ENCODE measurements at regions not wholly inside any gene's neighbourhood (a gene's known extent, or its start where the extent isn't known, plus 50 kb on each side); places are given as distances from the start of the nearest gene placed in this dataset.

DNA sequence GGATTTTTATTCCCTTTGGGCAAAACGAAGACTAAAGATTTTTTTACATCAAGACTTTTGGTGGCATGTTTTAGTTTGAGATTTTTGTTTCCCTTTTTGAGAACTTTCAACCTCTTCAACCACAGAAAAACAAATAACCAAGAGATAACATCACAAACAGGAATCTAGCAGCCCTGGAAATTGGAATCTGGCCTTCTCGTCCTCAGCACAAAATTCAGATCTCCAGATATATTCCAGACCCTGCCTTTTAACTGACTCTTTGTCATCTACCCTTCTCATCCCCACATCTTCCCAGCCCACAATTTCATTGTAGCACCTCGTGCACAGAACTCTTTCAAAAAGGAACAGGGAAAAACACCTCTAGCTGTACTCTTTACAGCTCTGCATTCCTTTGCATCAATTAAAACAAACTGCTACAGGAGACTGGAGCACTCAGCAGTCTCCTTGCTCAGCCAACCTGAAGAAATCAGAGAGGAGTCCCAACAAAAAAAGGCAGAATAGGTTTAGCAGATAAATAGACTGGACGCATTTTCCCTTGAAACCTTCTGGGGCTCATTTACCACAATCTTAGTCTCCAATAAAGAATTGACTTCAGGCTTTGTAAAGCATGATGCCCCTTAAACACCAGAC is 251.0 kb downstream of the TTLL7 start:
- no peak overlapping the region for H4K91ac ChIP-seq (ENCODE audit: low read depth, low read length, poor library complexity)
- H3K23ac ChIP-seq (ENCODE audit: low read depth, low read length, poor library complexity), result no peak overlapping the region
- no peak overlapping the region for H3K4ac ChIP-seq (ENCODE audit: low read length)
- no peak overlapping the region for H2AK5ac ChIP-seq (ENCODE audit: low read depth, low read length)
- no peak overlapping the region for H3K4me3 ChIP-seq (ENCODE audit: low read length in 2 of 2)
- H3K27me3 ChIP-seq (ENCODE audit: control insufficient read depth in 3 of 3, insufficient read depth in 3 of 3, low read depth in 1 of 3, low read length in 3 of 3), result no peaks in the 10 kb centered on the region
- H3K27ac ChIP-seq (replicated peaks; ENCODE audit: low read length), result peak overlapping the region; percentile 72
- no CpG with 5 or more reads among the region's 4 CpGs for WGBS, 2 donors (ENCODE audit: extremely low coverage in 2 of 2, insufficient read length in 2 of 2, insufficient replicate concordance in 1 of 2)
- no peak overlapping the region for H2BK12ac ChIP-seq (ENCODE audit: low read length)
- no peak overlapping the region for H4K8ac ChIP-seq (ENCODE audit: low read depth, low read length)
- H3K14ac ChIP-seq (ENCODE audit: low read length), result no peak overlapping the region
- no peak overlapping the region for H3K18ac ChIP-seq (ENCODE audit: low read length)
- H3K79me1 ChIP-seq (ENCODE audit: low read depth, low read length), result no peaks in the 10 kb centered on the region
- peak overlapping the region; percentile 25 for H2AFZ ChIP-seq (ENCODE audit: low read length)
- no peak overlapping the region for H3K4me2 ChIP-seq (ENCODE audit: insufficient read depth, low read length, poor library complexity, severe bottlenecking)
- no peaks in the 10 kb centered on the region for H3K36me3 ChIP-seq (replicated peaks in 1 of 2; ENCODE audit: control insufficient read depth in 2 of 2, insufficient read depth in 2 of 2, low read length in 2 of 2)
- peak; percentile 59 for DNase-seq (ENCODE audit: low spot score)
- H3K9me3 ChIP-seq (replicated peaks in 1 of 2; ENCODE audit: control insufficient read depth in 2 of 2, insufficient read depth in 1 of 2, low read depth in 1 of 2, low read length in 2 of 2), result peaks cover 3 to 12% of the 10 kb centered on the region in 2 donors
- no peak overlapping the region for H2BK120ac ChIP-seq (ENCODE audit: low read depth, low read length)
- no peak overlapping the region for H3K9ac ChIP-seq (ENCODE audit: low read depth, low read length, poor library complexity)
- no peak overlapping the region for H2BK15ac ChIP-seq (ENCODE audit: low read length)
- no peak overlapping the region for H2BK5ac ChIP-seq (ENCODE audit: low read length)
- H3K4me1 ChIP-seq (ENCODE audit: control insufficient read depth in 2 of 2, insufficient read depth in 1 of 2, low read depth in 1 of 2, low read length in 2 of 2), result peaks cover 22 to 56% of the 10 kb centered on the region in 2 donors

DNA sequence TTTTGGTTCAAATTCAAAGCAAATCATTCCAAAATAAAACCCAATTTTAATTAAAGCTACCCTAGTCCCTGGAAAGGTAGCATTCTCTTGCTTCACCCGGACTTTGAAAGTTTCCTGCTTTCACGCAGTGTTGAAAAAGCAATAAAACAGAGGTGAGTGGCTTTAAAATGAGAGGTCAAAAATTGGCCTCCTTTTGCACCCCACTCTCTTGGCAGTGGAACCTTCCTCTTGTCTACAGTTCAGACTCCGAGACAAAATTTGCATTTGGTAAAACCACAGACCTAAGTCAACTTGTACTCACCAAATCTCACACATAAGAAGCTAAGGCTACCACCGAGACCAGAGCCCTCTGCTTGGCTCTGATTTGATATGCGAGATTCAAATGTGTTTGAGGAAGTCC is 252.7 kb downstream of the TTLL7 start:
- H2BK12ac ChIP-seq (ENCODE audit: low read length), result no peak overlapping the region
- H3K27me3 ChIP-seq (ENCODE audit: control insufficient read depth in 3 of 3, insufficient read depth in 3 of 3, low read depth in 1 of 3, low read length in 3 of 3), result no peaks in the 10 kb centered on the region
- no peaks in the 10 kb centered on the region for H3K79me1 ChIP-seq (ENCODE audit: low read depth, low read length)
- H4K91ac ChIP-seq (ENCODE audit: low read depth, low read length, poor library complexity), result no peak overlapping the region
- no peak overlapping the region for H2AFZ ChIP-seq (ENCODE audit: low read length)
- H3K14ac ChIP-seq (ENCODE audit: low read length), result no peak overlapping the region
- H3K18ac ChIP-seq (ENCODE audit: low read length), result no peak overlapping the region
- H3K23ac ChIP-seq (ENCODE audit: low read depth, low read length, poor library complexity), result no peak overlapping the region
- H3K27ac ChIP-seq (replicated peaks; ENCODE audit: low read length), result no peak overlapping the region
- no peak overlapping the region for H2AK5ac ChIP-seq (ENCODE audit: low read depth, low read length)
- H4K8ac ChIP-seq (ENCODE audit: low read depth, low read length), result no peak overlapping the region
- no CpG with 5 or more reads among the region's 5 CpGs for WGBS, 2 donors (ENCODE audit: extremely low coverage in 2 of 2, insufficient read length in 2 of 2, insufficient replicate concordance in 1 of 2)
- H3K36me3 ChIP-seq (replicated peaks in 1 of 2; ENCODE audit: control insufficient read depth in 2 of 2, insufficient read depth in 2 of 2, low read length in 2 of 2), result no peaks in the 10 kb centered on the region
- H3K4me2 ChIP-seq (ENCODE audit: insufficient read depth, low read length, poor library complexity, severe bottlenecking), result no peak overlapping the region
- H3K9me3 ChIP-seq (replicated peaks in 1 of 2; ENCODE audit: control insufficient read depth in 2 of 2, insufficient read depth in 1 of 2, low read depth in 1 of 2, low read length in 2 of 2), result peaks cover 3 to 7% of the 10 kb centered on the region in 2 donors
- H3K4me3 ChIP-seq (ENCODE audit: low read length in 2 of 2), result no peak overlapping the region
- H3K4ac ChIP-seq (ENCODE audit: low read length), result no peak overlapping the region
- H2BK5ac ChIP-seq (ENCODE audit: low read length), result no peak overlapping the region
- peaks cover 23 to 68% of the 10 kb centered on the region in 2 donors for H3K4me1 ChIP-seq (ENCODE audit: control insufficient read depth in 2 of 2, insufficient read depth in 1 of 2, low read depth in 1 of 2, low read length in 2 of 2)
- H2BK120ac ChIP-seq (ENCODE audit: low read depth, low read length), result no peak overlapping the region
- no peak for DNase-seq (ENCODE audit: low spot score)
- no peak overlapping the region for H2BK15ac ChIP-seq (ENCODE audit: low read length)
- H3K9ac ChIP-seq (ENCODE audit: low read depth, low read length, poor library complexity), result no peak overlapping the region

DNA sequence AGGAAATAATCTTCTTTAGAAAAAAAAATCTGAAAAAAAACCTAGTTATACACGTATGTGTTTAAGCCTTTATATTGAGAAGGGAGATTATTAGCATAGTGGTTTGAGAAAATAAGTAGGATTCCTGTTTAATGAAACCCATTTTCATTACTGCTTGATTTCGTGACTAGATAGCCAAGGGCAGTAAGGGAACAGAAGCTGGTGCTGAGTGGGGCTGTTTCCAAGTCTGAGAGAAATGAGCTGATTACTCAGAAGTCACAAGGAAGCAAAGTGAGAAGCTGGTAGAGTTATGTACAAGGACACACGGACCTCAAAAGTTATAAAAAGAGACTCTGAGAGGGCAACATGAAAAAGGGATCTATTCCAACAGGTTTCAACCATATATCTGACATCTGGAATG is 256.5 kb downstream of the TTLL7 start:
- Histone ChIP-seq H2BK15ac (ENCODE audit: low read length) (no peak overlapping the region), H2AK5ac (ENCODE audit: low read depth, low read length) (no peak overlapping the region), H3K4me2 (ENCODE audit: insufficient read depth, low read length, poor library complexity, severe bottlenecking) (no peak overlapping the region), H2AFZ (ENCODE audit: low read length) (peak overlapping the region; percentile 10), H2BK12ac (ENCODE audit: low read length) (no peak overlapping the region), H4K8ac (ENCODE audit: low read depth, low read length) (no peak overlapping the region), H3K36me3 (replicated peaks in 1 of 2; ENCODE audit: control insufficient read depth in 2 of 2, insufficient read depth in 2 of 2, low read length in 2 of 2) (no peaks in the 10 kb centered on the region), H3K9me3 (replicated peaks in 1 of 2; ENCODE audit: control insufficient read depth in 2 of 2, insufficient read depth in 1 of 2, low read depth in 1 of 2, low read length in 2 of 2) (no peaks in the 10 kb centered on the region), H3K79me1 (ENCODE audit: low read depth, low read length) (no peaks in the 10 kb centered on the region), H3K18ac (ENCODE audit: low read length) (no peak overlapping the region), H4K91ac (ENCODE audit: low read depth, low read length, poor library complexity) (no peak overlapping the region), H2BK120ac (ENCODE audit: low read depth, low read length) (no peak overlapping the region), H3K14ac (ENCODE audit: low read length) (no peak overlapping the region), H3K9ac (ENCODE audit: low read depth, low read length, poor library complexity) (no peak overlapping the region), H3K4me1 (ENCODE audit: control insufficient read depth in 2 of 2, insufficient read depth in 1 of 2, low read depth in 1 of 2, low read length in 2 of 2) (peaks cover 21 to 46% of the 10 kb centered on the region in 2 donors), H3K4me3 (ENCODE audit: low read length in 2 of 2) (no peak overlapping the region), H3K4ac (ENCODE audit: low read length) (no peak overlapping the region), H3K27me3 (ENCODE audit: control insufficient read depth in 3 of 3, insufficient read depth in 3 of 3, low read depth in 1 of 3, low read length in 3 of 3) (no peaks in the 10 kb centered on the region), H3K27ac (replicated peaks; ENCODE audit: low read length) (peak overlapping the region; percentile 29), H3K23ac (ENCODE audit: low read depth, low read length, poor library complexity) (no peak overlapping the region), H2BK5ac (ENCODE audit: low read length) (no peak overlapping the region)
- DNase-seq (ENCODE audit: low spot score), result no peak
- WGBS, 2 donors (ENCODE audit: extremely low coverage in 2 of 2, insufficient read length in 2 of 2, insufficient replicate concordance in 1 of 2), result no CpG with 5 or more reads among the region's 3 CpGs

DNA sequence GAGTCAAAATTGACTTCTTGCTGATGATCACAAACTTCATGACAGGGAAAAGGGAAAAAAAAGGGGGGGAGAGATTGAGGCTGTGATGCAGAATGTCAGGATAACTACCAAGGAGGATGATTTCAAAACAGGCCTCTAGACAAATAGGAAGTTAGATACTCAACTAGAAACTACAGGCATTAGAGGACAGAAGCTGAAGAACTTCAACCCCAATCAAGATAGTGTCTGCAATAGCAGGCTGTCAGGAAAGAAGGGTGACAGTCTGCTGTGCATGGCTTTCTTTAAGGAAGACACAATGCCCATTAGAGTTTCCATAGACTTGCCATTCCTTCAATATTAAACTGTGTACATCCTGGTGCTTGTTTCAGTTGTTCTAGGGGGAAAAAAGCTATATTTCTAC is 257.2 kb downstream of the TTLL7 start:
- Histone ChIP-seq H3K27me3 (ENCODE audit: control insufficient read depth in 3 of 3, insufficient read depth in 3 of 3, low read depth in 1 of 3, low read length in 3 of 3) (no peaks in the 10 kb centered on the region), H3K27ac (replicated peaks; ENCODE audit: low read length) (peak overlapping the region; percentile 94), H2BK5ac (ENCODE audit: low read length) (no peak overlapping the region)

More for the DNA sequence above, 257.2 kb downstream of the TTLL7 start:
- Histone ChIP-seq H3K23ac (ENCODE audit: low read depth, low read length, poor library complexity) (no peak overlapping the region), H2BK120ac (ENCODE audit: low read depth, low read length) (no peak overlapping the region), H2BK15ac (ENCODE audit: low read length) (no peak overlapping the region), H3K36me3 (replicated peaks in 1 of 2; ENCODE audit: control insufficient read depth in 2 of 2, insufficient read depth in 2 of 2, low read length in 2 of 2) (no peaks in the 10 kb centered on the region), H2AFZ (ENCODE audit: low read length) (peak overlapping the region; percentile 16), H3K79me1 (ENCODE audit: low read depth, low read length) (no peaks in the 10 kb centered on the region), H3K4me2 (ENCODE audit: insufficient read depth, low read length, poor library complexity, severe bottlenecking) (no peak overlapping the region), H3K4ac (ENCODE audit: low read length) (no peak overlapping the region), H3K18ac (ENCODE audit: low read length) (peak overlapping the region; percentile 73), H2BK12ac (ENCODE audit: low read length) (no peak overlapping the region), H3K14ac (ENCODE audit: low read length) (no peak overlapping the region), H4K8ac (ENCODE audit: low read depth, low read length) (no peak overlapping the region), H3K4me1 (ENCODE audit: control insufficient read depth in 2 of 2, insufficient read depth in 1 of 2, low read depth in 1 of 2, low read length in 2 of 2) (peaks cover 20 to 46% of the 10 kb centered on the region in 2 donors), H2AK5ac (ENCODE audit: low read depth, low read length) (no peak overlapping the region), H3K9me3 (replicated peaks in 1 of 2; ENCODE audit: control insufficient read depth in 2 of 2, insufficient read depth in 1 of 2, low read depth in 1 of 2, low read length in 2 of 2) (no peaks in the 10 kb centered on the region), H4K91ac (ENCODE audit: low read depth, low read length, poor library complexity) (no peak overlapping the region), H3K4me3 (ENCODE audit: low read length in 2 of 2) (no peak overlapping the region), H3K9ac (ENCODE audit: low read depth, low read length, poor library complexity) (no peak overlapping the region)
- no peak for DNase-seq (ENCODE audit: low spot score)
